IPS-18c (cell line): ENCODE measurements at regions not wholly inside any gene's neighbourhood (a gene's known extent, or its start where the extent isn't known, plus 50 kb on each side); places are given as distances from the start of the nearest gene placed in this dataset.
"Not testable (repeated sequence)": the region's sequence is repeated elsewhere in the genome, so short reads cannot be mapped to it uniquely, and the experiment has no call there.

ENCODE experiments used
- H3K4me3 ChIP-seq: 2 replicates; pipeline ENCODE4 v1.7.0; 2013; ENCODE audit warnings: low read depth, mild to moderate bottlenecking, low read length, moderate library complexity; ENCODE audit not compliant: insufficient read depth
- H3K9me3 ChIP-seq: one replicate; pipeline ENCODE4 v1.6.1; 2013; ENCODE audit warnings: mild to moderate bottlenecking, low read length, moderate library complexity; ENCODE audit not compliant: control insufficient read depth, insufficient read depth

DNA sequence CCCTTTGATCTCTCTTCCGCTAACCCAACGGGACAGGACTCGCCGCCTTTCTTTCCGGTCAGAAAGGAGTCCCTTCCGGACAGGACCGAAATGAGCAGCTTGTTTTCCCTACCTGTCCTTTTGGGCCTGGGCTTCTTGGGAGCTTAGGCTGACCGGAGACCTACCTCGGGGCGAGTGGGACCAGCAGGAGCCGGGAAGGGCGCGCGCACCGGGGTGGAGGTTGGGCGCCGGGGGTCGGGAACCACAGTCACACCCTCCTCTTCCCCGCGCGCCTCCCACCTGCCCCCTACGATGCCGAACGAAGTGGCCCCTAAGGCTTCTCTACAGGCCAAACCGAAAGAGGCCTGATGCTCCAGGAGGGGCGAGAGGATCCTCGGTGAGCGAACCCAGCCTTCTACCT lies 95.2 kb downstream of the PRKAB2 start:
- Histone ChIP-seq H3K9me3 (peaks cover 7% of the 10 kb centered on the region), H3K4me3 (no peak overlapping the region)

DNA sequence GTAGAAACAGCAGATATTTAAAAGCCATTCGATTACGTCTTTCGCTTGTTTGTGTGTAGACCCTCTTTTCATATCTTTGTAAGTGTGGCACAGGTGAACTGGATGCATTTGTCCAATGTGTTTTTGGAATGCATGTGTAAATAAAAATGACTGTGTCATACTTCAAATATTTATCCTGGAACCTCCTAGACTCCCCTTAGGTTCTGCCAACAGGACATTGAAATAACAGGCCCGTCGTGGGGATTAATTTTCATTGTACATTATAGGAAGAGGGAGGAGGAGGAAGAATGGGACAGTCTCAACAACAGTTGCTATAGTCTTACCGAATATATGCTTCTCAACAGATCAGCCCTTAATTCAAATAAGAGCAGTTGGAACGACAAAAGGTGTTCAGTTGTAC lies 95.8 kb downstream of the PRKAB2 start:
- peaks cover 7% of the 10 kb centered on the region for H3K9me3 ChIP-seq
- no peak overlapping the region for H3K4me3 ChIP-seq

DNA sequence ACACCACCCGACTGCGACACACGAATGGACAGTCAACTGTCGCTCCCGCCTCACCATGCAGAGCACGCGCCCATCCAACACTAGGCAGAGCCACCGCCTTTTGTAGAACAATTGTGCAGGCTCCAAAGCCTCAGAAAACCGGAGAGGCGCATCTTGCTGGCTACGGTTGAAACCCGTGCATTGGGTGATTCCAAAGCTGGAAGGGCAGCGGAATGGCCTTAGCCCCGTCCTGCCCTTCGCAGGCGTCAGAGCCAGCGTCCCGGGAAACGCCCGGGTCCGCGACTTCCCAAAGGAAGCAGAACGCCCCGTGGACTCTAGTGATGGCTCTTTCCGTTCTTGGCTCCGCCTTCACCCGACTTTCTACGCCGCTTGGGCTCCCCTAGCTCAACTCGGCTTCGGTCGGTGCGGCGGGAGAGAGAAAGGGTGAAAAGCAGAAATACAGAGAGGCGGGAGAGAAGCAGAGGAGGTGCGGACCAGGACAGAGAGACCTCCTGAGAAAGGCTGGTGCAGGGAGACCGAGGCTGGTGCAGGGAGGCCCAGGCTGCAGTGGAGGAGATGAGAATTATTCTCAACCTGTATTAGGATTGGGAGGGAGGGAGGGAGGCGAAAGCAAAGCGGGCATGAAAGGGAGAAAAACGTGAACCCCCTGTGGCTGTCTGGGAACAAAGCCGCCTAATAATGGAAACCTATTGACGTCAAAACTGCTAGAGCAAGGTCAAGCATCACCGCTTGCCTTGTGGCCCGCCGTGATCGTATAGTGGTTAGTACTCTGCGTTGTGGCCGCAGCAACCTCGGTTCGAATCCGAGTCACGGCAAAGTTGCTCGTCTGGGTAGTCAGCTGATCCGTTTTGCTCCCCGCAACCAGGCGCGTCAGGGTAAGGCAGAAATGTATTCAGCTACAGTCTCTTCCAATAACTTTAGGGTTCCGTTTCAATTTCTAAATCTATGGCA lies 99.5 kb downstream of the PRKAB2 start:
- Histone ChIP-seq H3K9me3 (peaks cover 2% of the 10 kb centered on the region), H3K4me3 (peak overlapping the region; percentile 58)

DNA sequence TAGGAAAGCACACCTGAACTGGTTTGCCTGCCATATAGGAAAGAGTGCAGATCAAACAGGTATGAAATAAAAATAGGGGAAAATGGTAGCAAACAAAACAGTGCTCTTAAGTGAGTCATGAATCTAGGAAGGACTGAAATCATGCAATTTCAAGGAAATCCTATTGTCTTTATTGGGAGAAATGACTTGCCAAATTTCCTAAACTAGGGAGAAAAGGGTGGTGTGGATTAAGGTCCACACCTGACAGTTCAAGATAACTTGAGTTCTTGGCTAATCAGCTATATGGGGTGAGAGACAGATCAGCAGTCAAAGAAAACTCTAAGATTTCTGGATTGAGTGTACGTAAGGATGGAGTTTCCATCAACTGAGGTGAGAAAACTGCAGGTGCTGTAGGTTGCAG lies 101.1 kb downstream of the PRKAB2 start:
- Histone ChIP-seq H3K9me3 (peaks cover 2% of the 10 kb centered on the region), H3K4me3 (no peak overlapping the region)

DNA sequence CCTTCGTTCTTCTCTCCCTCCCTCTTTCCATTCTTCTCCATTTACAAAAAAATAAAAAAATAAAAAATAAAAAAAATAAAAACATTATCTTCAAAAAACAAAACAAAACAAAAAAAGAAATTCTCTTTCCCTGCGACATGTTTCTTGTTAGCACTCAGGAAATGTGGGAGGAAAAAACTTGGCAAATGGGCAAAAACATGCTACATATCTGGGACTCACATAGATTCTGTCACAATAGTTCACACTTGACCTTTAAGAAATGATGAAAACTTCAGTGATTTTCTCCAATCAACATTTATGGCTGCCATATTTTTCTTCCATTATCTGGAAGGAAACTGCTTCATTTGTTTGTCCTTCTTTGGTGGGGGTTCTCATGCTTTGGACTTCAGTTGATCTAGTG lies 109.3 kb downstream of the PRKAB2 start:
- Histone ChIP-seq H3K4me3 (no peak overlapping the region), H3K9me3 (peaks cover 7% of the 10 kb centered on the region)

DNA sequence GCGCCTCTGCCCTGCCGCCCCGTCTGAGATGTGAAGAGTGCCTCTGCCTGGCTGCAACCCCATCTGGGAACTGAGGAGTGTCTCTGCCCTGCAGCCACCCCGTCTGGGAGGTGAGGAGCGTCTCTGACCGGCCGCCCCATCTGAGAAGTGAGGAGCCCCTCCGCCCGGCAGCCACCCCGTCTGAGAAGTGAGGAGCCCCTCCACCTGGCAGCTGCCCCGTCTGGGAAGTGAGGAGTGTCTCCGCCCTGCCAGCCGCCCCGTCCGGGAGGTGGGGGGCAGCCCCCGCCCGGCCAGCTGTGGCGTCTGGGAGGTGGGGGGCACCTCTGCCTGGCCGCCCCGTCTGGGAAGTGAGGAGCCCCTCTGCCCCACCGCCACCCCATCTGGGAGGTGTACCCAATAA lies 110.4 kb downstream of the PRKAB2 start:
- H3K9me3 ChIP-seq, H3K4me3 ChIP-seq: not testable (repeated sequence)

DNA sequence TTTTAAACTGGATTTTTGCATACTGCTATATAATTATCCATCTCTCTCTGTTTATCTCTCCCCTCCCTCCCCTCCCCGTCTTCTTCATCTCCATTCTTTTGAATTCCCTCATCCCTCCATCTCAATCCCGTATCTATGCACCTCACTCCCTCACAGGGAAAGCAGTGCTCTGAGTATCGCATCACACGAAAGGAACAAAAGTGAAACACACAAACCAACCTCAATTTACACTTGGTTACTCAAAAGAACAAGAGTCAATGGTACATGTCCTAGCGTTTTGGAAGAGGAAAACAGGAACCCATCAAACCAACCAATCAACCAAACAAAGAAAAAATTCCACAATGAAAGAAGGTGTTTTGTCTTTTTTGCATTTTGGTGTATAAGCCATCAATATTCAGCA lies 115.1 kb downstream of the NBPF12 start:
- Histone ChIP-seq H3K9me3 (no peaks in the 10 kb centered on the region), H3K4me3 (no peak overlapping the region)

DNA sequence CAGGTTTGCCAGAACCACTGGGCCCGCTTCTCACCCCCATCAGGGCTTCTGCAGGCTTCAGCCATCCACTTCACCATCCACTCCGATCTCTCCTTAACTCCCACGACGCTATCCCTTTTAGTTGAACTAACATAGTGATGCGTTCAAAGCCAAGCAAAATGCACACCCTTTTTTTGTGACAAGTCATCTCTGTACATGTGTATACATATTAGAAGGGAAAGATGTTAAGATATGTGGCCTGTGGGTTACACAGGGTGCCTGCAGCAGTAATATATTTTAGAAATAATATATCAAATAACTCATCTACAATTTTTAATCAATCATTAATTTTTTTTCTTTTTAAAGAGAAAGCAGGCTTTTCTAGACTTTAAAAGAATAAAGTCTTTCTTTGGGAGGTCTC lies 114.6 kb downstream of the NBPF12 start:
- no peak overlapping the region for H3K4me3 ChIP-seq

DNA sequence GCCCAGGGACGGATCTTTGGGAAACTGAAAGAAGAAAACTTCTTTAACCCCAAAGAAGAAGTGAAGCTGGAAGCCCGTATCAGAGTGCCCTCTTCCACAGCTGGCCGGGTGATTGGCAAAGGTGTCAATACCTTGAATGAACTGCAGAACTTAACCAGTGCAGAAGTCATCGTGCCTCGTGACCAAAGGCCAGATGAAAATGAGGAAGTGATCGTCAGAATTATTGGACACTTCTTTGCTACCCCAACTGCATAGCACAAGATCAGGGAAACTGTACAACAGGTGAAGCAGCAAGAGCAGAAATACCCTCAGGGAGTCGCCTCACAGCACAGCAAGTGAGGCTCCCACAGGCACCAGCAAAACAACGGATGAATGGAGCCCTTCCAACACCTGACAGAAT lies 114.0 kb downstream of the NBPF12 start:
- Histone ChIP-seq H3K4me3 (no peak overlapping the region), H3K9me3 (no peaks in the 10 kb centered on the region)

More for the DNA sequence above, 114.6 kb downstream of the NBPF12 start:
- H3K9me3 ChIP-seq: no peaks in the 10 kb centered on the region

DNA sequence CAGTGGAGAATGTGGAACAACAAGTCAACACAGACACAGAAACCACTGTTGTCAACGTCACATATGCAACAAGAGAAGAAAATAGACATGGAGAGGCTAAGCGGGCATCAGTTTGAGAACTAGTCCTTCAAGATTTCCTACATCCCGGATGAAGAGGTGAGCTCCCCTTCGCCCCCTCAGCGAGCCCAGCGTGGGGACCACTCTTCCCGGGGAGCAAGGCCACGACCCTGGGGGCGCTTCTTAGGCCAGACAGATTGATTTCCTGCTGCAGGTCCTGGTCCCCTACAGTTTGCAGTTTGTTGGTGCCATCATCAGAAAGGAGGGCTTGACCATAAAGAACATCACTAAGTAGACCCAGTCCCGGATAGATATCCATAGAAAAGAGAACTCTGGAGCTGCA lies 113.0 kb downstream of the NBPF12 start:
- H3K4me3 ChIP-seq: no peak overlapping the region
- no peaks in the 10 kb centered on the region for H3K9me3 ChIP-seq

DNA sequence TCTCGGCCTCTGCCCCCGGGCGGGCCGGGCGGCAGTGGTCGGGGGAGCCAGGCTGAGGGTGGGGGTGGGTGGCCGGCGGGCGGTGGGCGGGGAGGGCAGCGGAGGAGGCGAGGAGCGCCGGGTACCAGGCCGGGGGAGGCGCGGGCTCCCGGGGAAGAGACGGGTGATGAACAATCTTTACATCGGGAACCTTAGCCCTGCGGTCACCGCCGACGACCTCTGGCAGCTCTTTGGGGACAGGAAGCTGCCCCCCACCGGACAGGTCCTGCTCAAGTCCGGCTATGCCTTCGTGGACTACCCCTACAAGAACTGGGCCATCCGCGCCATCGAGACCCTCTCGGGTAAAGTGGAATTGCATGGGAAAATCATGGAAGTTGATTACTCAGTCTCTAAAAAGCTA lies 112.5 kb downstream of the NBPF12 start:
- no peaks in the 10 kb centered on the region for H3K9me3 ChIP-seq
- no peak overlapping the region for H3K4me3 ChIP-seq

DNA sequence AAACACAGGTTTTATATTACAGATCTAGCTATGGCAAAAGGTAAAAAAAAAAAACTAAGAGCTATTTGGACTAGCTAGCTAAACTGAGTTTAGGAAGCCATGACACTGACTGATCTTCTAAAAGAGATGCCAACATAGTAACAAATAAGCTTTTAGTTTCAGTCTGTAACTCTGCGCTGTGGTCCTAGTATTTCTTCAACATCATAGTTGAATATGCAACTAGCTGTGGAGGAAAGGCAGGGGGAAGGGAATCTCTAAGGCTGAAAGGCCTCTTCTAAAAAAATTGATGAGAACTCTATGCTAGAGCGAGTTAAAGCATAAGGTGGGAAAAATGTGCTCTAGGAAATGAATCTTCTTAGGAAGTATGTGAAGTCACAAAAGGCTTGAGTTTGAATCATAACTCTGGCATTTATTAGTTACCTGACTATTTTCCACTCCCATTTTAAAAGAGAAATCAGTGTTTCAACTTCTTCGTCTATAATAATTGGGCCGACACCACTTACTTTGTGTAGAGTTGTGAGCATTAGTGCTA lies 108.8 kb downstream of the NBPF12 start:
- not testable (repeated sequence) for H3K9me3 ChIP-seq, H3K4me3 ChIP-seq

DNA sequence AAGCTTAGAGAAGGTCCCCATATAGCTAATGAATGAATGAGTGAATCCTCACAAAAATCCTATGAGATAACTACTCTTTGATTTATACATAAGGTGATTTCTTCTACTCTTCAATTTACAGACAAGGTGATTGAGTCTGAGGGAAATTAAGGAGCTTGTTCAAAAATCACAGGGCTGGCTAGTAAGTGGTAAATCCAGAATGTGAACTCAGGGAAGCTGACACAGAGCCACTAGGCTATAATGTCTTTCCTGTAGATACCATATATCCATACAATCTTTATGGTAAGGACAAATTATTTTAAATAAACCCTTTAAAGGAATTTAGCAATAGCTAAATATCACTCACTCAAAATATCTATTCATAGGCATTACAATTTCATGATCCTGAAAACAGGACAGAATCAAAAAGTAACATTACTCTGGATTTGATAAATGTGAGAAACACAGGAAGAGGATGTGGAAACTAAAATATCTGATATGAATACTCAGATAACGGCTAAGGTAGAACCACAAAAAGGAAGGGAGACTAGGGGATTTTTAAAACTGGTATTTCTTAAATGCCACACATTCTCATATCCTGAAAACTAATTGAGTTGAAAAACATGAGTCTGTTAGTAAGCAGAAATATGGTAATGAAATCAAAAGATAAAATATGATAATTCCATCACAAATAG lies 108.2 kb downstream of the NBPF12 start:
- no peak overlapping the region for H3K4me3 ChIP-seq
- no peaks in the 10 kb centered on the region for H3K9me3 ChIP-seq
